HG03196 (cell line): ENCODE measurements at regions not wholly inside any gene's neighbourhood (a gene's known extent, or its start where the extent isn't known, plus 50 kb on each side); places are given as distances from the start of the nearest gene placed in this dataset.

ENCODE experiments used
- ATAC-seq: cut with Tn5 transposase; IDR thresholded peaks from one replicate; pipeline ENCODE4 v1.9.1; 2021; ENCODE audit not compliant: unreplicated experiment

DNA sequence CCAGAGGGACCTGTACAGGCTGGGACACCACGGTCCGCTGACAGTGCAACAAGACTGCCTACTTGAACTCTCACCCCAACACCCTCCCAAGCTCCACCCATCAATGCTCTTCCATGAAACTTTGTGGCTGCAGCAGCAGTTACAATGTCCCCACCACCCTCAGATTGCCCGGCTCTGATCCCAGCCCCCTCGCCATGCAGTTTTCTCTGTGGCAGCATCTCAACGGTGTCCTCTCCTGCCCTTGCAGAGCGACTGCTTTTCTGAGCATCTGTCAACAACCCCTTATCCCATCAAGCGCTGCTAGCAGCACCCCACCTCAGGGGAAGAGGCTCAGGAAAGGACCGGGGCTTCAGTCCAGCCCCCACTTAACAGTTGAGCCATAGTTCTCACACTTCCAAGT, 137.1 kb upstream of the NDUFV2 start:
- no peak for ATAC-seq

DNA sequence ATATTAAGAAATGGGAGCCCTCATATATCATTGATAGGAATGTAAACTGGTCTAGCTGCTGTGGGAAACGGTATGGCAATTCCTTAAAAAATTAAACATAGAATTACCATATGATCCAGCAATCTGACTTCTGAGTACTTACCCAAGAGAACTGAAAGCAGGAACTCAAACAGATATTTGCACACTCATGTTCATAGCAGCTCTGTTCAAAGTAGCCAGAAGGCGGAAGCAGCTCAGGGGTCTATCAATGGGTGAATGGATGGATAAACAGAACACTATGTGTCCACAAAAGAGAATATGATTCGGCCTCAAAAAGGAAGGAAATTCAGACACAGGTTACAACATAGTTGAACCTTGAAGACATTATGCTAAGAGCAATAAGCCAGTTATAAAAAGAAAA, 135.7 kb upstream of the NDUFV2 start:
- no peak for ATAC-seq

DNA sequence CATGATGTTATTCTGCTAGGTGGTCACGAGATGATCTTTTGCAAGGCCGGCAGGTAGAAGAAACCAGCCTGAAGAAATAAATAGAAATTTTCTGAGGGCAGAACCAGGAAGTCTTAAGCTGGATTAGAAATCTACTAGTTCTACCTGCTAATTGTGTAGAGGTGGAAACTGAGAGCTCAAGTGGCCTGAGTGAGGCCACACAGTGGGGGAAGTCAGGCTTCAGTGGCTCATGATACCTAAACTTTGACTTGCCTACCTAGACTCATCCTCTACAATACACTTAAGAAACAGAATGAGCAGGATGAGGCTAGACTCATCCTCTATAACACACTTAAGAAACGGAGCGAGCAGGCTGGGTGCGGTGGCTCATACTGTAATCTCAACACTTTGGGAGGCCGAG, 134.9 kb upstream of the NDUFV2 start:
- no peak for ATAC-seq

DNA sequence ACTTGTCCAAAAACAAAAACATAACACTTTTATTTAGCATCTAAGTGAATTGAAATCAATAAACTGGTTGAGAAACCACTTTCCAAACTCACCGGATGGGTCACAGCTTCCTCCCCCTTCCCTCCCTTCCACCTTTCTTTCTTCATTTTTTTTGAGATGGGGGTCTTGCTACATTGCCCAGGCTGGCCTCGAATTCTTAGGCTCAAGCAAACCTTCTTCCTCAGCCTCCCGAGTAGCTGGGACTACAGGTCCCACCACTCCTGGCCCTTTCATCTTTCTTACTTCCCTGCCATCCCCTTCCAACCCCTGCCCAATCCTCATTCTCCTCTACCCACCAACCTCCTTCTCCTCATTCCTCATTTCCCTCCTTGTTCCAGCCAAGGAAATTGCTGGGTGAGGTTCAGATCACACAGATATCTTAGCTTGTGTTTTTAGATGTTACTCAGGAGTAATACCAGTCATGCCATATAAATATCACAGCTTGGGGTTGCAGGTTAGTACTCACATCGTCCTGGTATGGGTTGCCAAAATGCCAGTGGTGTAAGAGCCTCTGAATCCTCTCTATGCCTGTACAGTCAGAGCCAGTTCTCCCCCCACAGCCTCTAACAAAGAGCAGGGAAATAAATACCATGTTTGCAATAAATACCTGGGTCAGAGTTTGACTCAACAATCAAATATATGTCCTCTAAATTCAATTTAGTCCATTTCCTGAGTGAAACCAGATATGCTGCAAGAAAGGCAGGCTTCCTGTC, 132.7 kb upstream of the NDUFV2 start:
- ATAC-seq: no peak

DNA sequence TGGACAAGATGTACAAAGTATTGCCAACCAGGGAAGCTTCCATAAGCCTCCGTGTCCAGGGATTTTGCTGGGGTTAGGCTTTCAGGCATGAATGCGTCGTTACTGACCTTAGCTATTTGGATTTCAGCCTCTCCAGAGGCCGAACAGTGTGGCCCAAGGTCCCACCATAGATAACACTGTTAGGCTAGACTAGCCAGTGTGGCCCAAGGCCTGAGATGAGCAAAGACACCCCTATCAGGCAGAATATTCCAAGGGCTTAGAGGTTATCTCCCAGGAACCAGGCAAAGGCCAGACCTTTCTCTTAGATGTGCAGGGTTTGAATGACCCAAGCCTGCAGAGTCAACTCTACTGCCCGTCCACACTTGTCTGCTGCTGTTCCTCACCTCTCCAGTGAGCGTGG, 131.7 kb upstream of the NDUFV2 start:
- no peak for ATAC-seq

DNA sequence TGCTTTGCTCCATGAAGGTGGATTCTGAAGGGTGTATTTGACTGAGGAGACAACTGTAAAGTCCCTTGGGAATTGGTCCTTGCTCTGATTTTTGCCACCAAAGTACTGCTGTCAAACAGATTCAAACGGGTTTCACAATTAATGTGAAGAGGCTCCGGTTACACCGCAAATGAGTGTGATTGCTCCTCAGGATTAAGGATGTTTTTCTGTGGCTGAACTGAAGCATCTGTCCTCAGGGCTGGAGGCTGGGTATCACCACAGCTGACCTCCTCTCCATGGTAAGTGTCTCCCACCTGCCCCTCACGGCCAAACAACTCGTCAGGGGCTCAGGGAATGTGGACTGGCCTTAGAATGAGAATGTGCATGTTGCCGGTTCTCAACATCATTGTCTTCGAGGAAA, 130.4 kb upstream of the NDUFV2 start:
- no peak for ATAC-seq

DNA sequence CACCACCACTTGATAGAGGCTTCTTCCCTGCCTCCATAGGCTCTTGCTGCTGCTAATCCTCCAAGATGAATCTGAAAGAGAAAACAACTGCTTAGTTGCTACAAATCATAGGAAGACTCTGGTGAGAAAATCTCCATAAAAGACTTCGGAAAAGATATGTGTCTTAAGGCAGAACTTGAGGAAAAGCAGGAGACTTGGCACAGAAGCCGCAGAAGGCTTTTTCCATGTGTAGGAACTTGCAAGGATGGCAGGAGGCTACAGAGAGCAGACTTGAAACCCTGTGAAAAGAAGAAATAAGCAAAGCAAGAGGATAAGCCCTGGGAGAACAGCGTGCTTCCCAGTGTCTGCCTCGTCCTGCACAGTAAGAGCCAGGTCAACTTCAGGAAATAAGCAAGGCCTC, 128.2 kb upstream of the NDUFV2 start:
- ATAC-seq: no peak

DNA sequence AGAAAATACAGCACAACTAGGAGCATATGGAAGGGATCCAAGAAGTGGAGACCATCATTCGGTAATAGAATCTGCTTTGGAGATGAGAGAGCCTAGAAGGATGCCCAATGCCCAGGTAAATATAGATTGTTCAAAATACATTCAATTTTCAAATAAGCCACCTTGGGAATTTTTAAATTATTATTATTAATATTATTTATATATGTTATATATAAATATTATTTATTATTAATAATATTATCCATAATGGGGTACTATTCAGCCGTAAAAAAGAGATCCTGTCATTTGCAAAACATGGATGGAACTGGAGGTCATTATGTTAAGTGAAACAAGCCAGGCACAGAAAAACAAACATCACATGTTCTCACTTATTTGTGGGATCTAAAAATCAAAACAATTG, 127.8 kb upstream of the NDUFV2 start:
- ATAC-seq: no peak

DNA sequence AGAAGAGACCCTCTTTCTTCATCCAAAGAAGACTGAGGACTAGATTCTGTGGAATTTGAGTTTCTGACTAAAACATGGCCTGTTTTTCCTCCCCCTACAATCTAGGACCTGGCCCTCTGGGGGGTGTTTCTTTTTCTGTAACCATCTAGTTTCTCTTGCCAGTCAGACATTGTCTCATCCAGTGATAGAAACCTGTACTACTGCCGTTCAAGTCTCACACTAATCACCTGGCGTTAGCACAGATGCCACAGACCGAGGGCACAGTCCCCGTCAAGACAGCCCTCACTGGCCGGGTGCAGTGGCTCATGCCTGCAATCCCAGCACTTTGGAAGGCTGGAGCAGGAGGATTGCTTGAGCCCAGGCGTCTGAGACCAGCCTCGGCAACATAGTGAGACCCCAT, 126.9 kb upstream of the NDUFV2 start:
- no peak for ATAC-seq

DNA sequence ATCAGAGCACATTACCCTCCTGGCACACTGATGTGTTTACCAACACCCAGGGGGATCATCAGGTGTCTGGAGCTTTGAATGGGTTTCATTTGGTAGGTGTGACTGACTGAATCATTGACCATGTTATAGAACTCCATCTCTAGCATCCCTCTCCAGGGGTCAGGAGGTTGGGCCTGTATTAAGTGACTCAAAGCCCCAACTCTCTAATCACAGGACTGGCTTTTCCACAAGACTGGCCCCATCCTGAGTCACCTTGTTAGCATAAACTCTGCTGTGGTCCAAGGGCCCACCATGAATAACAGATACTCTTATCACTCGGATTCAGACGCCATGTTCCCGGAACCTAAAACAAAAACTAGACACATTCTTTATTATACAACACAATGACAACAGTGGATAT, 125.9 kb upstream of the NDUFV2 start:
- no peak for ATAC-seq

DNA sequence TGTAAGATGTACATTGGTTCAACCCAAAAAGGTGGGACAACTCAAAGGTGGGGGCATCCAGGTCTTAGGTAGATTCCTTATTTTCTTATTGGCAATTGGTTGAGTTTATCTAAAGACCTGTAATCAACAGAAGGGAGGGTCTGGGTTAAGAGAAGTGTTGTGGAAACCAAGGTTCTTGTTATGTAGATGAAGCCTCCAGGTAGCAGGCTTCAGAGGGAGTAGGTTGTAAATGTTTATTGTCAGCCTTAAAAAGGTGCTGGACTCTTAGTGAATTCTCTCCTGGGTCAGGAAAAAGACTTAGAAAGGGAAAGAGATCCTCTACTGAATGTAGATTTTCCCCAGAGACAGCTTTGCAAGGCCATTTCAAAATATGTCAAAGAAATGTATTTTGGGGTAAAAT, 125.3 kb upstream of the NDUFV2 start:
- no peak for ATAC-seq

DNA sequence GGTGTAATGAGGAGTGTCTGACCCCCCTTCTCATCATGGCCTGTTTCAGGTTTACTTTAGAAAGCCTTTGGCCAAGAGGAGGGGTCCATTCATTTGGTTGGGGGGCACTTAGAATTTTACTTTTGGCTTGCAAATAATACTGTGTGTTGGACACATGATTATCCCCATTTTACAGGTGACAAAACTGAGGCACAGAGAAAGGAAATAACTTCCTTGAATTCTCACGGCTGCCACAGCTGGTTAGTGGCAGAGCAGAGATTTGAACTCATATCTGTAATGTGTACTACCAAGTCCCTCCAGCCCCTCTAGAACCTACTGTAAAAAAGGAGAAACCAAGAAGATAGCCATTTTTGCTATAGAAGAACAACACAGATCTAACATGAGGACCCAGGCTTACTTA, 124.8 kb upstream of the NDUFV2 start:
- ATAC-seq: no peak

DNA sequence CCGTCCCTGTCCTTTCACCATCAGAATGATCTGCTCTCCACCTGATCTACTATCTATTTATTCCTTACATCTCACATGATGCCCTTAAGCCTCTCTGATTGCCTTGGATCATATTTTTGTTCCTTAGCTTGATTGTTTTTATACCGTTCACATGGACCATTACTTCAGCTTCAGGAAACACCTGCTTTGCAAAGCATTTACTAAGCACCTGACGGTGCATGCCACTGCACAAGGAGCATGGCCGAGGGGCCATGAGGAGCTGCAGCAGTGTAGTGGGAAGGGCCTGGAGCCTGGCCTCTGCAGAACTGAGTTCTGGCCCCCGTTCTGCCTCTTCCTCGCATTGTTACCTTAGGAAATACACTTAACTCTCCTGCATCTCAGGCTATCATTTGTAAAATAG, 124.1 kb upstream of the NDUFV2 start:
- no peak for ATAC-seq

DNA sequence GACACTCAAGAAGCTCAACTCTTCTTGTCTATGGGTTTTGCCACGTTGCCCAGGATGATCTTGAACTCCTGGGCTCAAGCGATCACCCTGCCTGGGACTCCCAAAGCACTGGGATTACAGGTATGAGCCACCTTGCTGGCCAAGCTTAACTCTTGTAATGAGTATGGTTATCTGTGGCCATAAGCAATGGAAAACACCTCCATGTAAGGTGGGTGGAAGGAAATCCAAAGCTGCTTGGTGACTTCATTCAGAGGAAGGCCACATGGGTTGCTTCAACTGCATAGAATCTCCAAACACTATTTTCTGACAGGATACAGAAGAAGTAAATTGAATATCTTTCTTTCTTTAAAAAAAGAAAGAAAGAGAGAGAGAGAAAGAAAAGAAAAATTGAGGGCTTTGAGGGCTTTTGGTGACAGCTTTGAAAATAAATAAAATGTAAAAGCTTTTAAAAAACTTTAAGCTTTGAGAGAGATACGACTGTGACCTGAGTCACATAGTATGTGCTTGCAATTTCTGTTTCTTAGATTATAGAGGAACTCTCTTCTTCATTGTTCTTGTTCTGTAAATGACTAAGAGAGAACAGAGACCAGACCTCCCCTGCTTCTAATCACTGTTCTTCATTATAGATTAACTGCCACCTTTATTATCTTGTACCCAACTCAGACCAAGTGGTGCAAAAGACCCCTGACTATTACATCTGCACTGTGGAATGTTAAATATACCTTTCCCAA, 123.1 kb upstream of the NDUFV2 start:
- no peak for ATAC-seq

DNA sequence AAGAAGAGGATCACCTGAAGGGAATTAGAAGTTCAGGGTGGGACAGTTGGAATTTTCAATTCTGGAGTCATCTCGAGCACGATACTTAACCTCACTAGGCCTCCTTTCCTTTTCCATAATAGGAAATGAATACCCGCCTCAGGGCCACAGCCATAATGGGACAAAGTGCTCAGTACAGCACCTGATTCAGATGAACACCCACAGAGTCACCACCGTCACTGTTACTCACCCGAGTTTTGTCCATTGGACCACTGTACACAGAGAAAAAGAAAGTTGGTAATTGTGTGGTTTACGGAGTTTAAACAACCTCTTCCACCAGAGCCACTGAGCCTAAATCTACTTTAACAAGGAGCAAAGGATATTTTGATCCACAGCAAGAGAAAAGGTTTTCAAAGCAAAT, 122.0 kb upstream of the NDUFV2 start:
- no peak for ATAC-seq

DNA sequence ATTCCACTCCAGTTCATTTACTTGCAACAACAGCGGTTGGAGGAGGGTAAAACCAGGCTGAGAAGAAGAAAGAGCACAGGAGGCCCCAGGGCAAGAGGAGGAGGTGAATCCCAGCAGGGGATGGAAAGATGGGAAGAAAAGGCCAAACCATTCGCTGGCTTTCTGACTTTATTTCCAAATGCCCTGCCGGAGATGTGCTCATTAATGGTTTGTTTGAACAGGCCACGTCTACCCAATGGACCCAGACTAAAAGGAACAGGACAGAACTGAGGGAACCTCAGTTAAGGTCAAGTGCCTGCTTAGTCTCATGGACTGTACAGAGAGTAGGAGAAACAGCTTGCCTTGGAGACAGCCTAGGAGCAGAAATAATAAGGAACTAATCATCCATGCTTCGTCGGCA, 121.6 kb upstream of the NDUFV2 start:
- ATAC-seq: no peak

DNA sequence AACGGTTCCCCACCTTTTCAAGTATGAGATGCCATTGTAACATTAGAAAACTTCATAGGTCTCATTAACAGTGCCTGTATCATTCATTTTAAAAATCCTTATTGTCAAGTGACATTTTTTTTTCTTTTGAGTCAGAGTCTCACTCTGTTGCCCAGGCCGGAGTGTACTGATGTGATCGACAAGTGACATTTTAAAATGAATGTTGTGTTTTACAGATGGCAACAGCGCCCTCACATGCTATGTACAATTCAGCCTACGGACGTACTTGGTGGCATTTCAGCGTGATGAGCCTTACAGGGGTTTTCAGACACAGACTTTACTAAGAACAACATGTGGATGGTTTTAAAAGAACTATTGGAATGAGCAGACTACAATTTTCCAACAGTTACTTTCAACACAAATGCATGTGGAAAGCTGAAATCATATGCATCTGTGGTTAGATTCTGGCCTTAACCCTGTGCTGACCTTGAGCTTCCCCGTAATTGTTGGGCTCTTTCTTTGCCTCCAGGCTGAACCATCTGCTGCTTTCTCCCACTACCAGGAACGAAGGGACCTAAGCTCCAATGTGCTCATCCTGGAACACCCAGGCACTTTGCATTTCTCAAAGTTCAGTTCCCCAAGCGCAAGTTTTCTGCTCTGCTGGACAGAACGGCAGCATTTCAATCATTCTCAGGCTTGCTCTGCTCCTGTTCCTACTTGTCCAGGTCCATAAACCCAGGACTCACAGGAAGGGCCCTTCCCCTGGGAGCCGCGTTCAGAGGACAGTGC, 119.9 kb upstream of the NDUFV2 start:
- no peak for ATAC-seq

DNA sequence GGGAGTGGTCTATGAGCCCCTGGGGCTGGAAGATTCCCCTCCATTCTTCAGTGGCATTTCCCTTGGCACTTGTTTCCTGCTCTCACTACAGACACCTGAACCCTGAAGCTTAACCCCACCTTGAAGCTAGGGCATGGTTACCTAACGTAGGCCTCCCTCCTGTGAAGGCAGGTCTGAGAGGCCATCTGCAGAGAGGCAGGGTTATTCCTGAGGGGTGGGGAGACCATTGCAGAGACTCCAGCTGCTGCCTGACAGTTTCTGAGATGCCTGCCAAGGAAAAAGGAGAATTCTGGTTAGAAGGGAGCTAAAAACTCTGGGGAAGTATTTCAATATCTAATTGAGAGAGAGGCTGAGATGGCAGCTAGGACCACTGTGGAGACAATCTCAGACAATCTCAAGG, 119.3 kb upstream of the NDUFV2 start:
- no peak for ATAC-seq

DNA sequence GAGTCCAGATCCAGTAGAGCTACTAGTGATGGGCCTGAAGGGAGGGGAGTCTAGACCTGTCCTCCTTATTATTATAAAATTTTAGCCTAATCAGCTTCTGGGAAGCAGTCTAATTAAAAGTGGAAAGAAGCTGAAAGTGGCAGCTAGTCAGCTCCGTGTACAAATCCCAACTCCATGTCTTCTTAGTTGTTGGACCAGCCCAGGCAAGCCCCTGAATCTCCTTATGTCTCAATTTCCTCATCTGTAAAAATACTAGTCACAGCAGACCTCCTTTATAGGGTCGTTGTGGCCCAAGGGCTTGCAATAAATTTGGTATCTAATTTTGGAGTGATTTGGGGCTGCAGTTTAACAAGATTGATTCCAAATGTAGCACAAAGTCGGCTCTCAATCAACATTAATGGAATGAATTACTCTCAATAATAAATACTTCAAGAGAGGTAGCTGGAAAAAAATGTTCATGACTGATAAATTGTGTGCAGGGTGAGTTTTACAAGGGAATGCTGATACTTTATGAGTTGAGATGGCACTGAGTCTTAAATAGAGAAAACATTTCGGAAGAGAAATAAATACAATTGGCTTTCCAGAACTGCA, 118.3 kb upstream of the NDUFV2 start:
- no peak for ATAC-seq

DNA sequence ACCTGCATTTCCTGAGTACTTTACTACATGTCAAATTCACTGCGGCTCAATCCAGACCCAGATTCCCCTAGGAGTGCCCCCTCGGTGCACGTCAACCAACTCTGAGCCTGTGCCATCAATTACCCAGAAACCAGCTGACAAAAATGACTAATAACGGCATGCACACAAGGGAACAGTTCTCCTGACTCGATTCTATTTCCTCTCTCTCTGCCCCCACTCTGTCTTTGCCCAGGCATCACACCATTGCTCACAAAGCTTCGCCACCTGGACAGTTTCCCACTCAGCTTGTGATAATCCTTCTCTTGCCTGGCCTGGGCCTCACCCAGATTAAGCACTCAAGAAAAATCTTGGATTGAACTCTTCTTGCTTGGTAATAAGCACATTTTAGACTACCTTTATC, 115.3 kb upstream of the NDUFV2 start:
- ATAC-seq: no peak

DNA sequence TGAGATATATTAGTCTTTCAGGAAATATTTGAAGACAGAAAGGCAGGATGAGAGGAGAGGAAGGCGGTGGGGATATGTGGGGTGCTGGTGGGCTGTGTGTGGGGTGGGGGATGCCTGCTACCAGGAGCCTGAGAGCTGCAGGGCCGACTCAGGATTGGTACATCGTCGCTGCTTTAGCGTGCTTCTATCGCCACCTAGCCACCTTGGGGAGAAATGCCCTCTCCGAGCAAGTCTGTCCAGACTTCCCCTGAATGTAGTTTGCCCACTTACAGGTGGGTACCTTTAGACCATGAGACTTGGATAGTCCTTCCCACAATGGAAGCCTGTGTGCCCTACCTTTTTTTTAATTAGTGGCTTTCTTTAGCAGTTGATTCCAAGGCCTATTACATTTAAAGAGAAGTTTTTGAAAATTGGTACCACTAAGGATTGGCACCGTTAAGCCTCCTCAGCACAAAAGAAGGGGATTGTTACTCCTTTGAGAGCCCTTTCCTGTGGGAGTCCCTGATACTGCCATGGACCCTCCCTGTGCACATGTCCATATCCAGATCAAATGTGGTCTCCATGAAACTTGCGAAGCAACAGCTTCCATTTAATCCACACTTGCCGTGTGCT, 114.1 kb upstream of the NDUFV2 start:
- no peak for ATAC-seq
